ENCODE measurements at regions not wholly inside any gene's neighbourhood (a gene's known extent, or its start where the extent isn't known, plus 50 kb on each side); places are given as distances from the start of the nearest gene placed in this dataset.

- 71% methylated on average over 2 of the region's 2 CpGs for WGBS
- Histone ChIP-seq H3K4me3 (ENCODE audit: insufficient read depth in 1 of 2, low read depth in 1 of 2, low read length in 2 of 2) (no peak overlapping the region), H3K27me3 (ENCODE audit: control insufficient read depth in 1 of 2, insufficient read depth in 1 of 2, low read length in 2 of 2) (no peaks in the 10 kb centered on the region), H3K23ac (ENCODE audit: low read length in 2 of 2) (no peak overlapping the region), H3K79me1 (replicated peaks; ENCODE audit: low read length, poor library complexity, severe bottlenecking) (no peaks in the 10 kb centered on the region), H4K8ac (ENCODE audit: low read length) (no peak overlapping the region), H3K18ac (ENCODE audit: low read depth in 1 of 2, low read length in 2 of 2) (no peak overlapping the region), H3K36me3 (ENCODE audit: control insufficient read depth in 1 of 2, insufficient read depth in 2 of 2, low read depth in 1 of 2, low read length in 2 of 2) (no peaks in the 10 kb centered on the region), H2AK5ac (ENCODE audit: low read length, severe bottlenecking) (no peak overlapping the region), H2AFZ (ENCODE audit: low read depth, low read length) (no peak overlapping the region), H2BK12ac (ENCODE audit: low read length in 2 of 2) (no peak overlapping the region), H3K9ac (ENCODE audit: low read length) (no peak overlapping the region), H2BK15ac (ENCODE audit: low read depth, poor library complexity, severe bottlenecking) (no peak overlapping the region), H3K4ac (ENCODE audit: low read depth in 1 of 2, low read length in 2 of 2) (no peak overlapping the region), H3K9me3 (ENCODE audit: control insufficient read depth, low read length) (no peaks in the 10 kb centered on the region), H3K27ac (ENCODE audit: low read length, poor library complexity, severe bottlenecking) (no peak overlapping the region), H3K14ac (ENCODE audit: low read length in 2 of 2) (no peak overlapping the region), H3K4me2 (ENCODE audit: low read length, poor library complexity, severe bottlenecking) (no peak overlapping the region), H4K91ac (ENCODE audit: low read length) (no peak overlapping the region), H2BK120ac (ENCODE audit: low read depth, low read length) (no peak overlapping the region), H3K4me1 (ENCODE audit: control insufficient read depth, insufficient read depth, low read depth, low read length) (no peaks in the 10 kb centered on the region), H2BK5ac (ENCODE audit: low read depth, low read length, poor library complexity, severe bottlenecking) (no peak overlapping the region)
- DNase-seq = no peak
Measured at GRCh38 chr15:81768773-81769172, 277.0 kb downstream of the MEX3B start.

GRCh38 chr15:81766829-81767475 is 278.9 kb downstream of the MEX3B start:
- Histone ChIP-seq H4K8ac (ENCODE audit: low read length) (no peak overlapping the region), H2BK12ac (ENCODE audit: low read length in 2 of 2) (no peak overlapping the region), H3K27ac (ENCODE audit: low read length, poor library complexity, severe bottlenecking) (no peak overlapping the region), H3K9ac (ENCODE audit: low read length) (no peak overlapping the region), H3K4me2 (ENCODE audit: low read length, poor library complexity, severe bottlenecking) (no peak overlapping the region), H3K4ac (ENCODE audit: low read depth in 1 of 2, low read length in 2 of 2) (no peak overlapping the region), H3K36me3 (ENCODE audit: control insufficient read depth in 1 of 2, insufficient read depth in 2 of 2, low read depth in 1 of 2, low read length in 2 of 2) (no peaks in the 10 kb centered on the region), H2BK5ac (ENCODE audit: low read depth, low read length, poor library complexity, severe bottlenecking) (no peak overlapping the region), H3K18ac (ENCODE audit: low read depth in 1 of 2, low read length in 2 of 2) (no peak overlapping the region), H2AFZ (ENCODE audit: low read depth, low read length) (no peak overlapping the region), H2AK5ac (ENCODE audit: low read length, severe bottlenecking) (no peak overlapping the region), H3K79me1 (replicated peaks; ENCODE audit: low read length, poor library complexity, severe bottlenecking) (no peaks in the 10 kb centered on the region), H3K4me3 (ENCODE audit: insufficient read depth in 1 of 2, low read depth in 1 of 2, low read length in 2 of 2) (no peak overlapping the region), H3K14ac (ENCODE audit: low read length in 2 of 2) (no peak overlapping the region), H3K27me3 (ENCODE audit: control insufficient read depth in 1 of 2, insufficient read depth in 1 of 2, low read length in 2 of 2) (no peaks in the 10 kb centered on the region), H3K9me3 (ENCODE audit: control insufficient read depth, low read length) (no peaks in the 10 kb centered on the region), H4K91ac (ENCODE audit: low read length) (no peak overlapping the region), H3K23ac (ENCODE audit: low read length in 2 of 2) (no peak overlapping the region), H2BK15ac (ENCODE audit: low read depth, poor library complexity, severe bottlenecking) (no peak overlapping the region), H2BK120ac (ENCODE audit: low read depth, low read length) (no peak overlapping the region), H3K4me1 (ENCODE audit: control insufficient read depth, insufficient read depth, low read depth, low read length) (no peaks in the 10 kb centered on the region)
- no CpG with 5 or more reads among the region's 1 CpG for WGBS
- DNase-seq = no peak

GRCh38 chr15:81765816-81766215 is 280.0 kb downstream of the MEX3B start:
- H4K8ac ChIP-seq (ENCODE audit: low read length) = no peak overlapping the region
- H3K4me2 ChIP-seq (ENCODE audit: low read length, poor library complexity, severe bottlenecking) = no peak overlapping the region
- H2BK15ac ChIP-seq (ENCODE audit: low read depth, poor library complexity, severe bottlenecking) = no peak overlapping the region
- no peak overlapping the region for H3K9ac ChIP-seq (ENCODE audit: low read length)
- no peak overlapping the region for H4K91ac ChIP-seq (ENCODE audit: low read length)
- no peak overlapping the region for H2BK12ac ChIP-seq (ENCODE audit: low read length in 2 of 2)
- no peak overlapping the region for H2AK5ac ChIP-seq (ENCODE audit: low read length, severe bottlenecking)
- H3K79me1 ChIP-seq (replicated peaks; ENCODE audit: low read length, poor library complexity, severe bottlenecking) = no peaks in the 10 kb centered on the region
- H3K4me3 ChIP-seq (ENCODE audit: insufficient read depth in 1 of 2, low read depth in 1 of 2, low read length in 2 of 2) = no peak overlapping the region
- H2BK5ac ChIP-seq (ENCODE audit: low read depth, low read length, poor library complexity, severe bottlenecking) = no peak overlapping the region
- H3K4me1 ChIP-seq (ENCODE audit: control insufficient read depth, insufficient read depth, low read depth, low read length) = no peaks in the 10 kb centered on the region
- 76% methylated on average over 2 of the region's 2 CpGs for WGBS
- no peak overlapping the region for H2BK120ac ChIP-seq (ENCODE audit: low read depth, low read length)
- no peak overlapping the region for H3K4ac ChIP-seq (ENCODE audit: low read depth in 1 of 2, low read length in 2 of 2)
- no peaks in the 10 kb centered on the region for H3K9me3 ChIP-seq (ENCODE audit: control insufficient read depth, low read length)
- H3K18ac ChIP-seq (ENCODE audit: low read depth in 1 of 2, low read length in 2 of 2) = no peak overlapping the region
- H3K27ac ChIP-seq (ENCODE audit: low read length, poor library complexity, severe bottlenecking) = no peak overlapping the region
- H3K27me3 ChIP-seq (ENCODE audit: control insufficient read depth in 1 of 2, insufficient read depth in 1 of 2, low read length in 2 of 2) = no peaks in the 10 kb centered on the region
- no peak overlapping the region for H2AFZ ChIP-seq (ENCODE audit: low read depth, low read length)
- no peaks in the 10 kb centered on the region for H3K36me3 ChIP-seq (ENCODE audit: control insufficient read depth in 1 of 2, insufficient read depth in 2 of 2, low read depth in 1 of 2, low read length in 2 of 2)
- no peak overlapping the region for H3K23ac ChIP-seq (ENCODE audit: low read length in 2 of 2)
- no peak for DNase-seq
- no peak overlapping the region for H3K14ac ChIP-seq (ENCODE audit: low read length in 2 of 2)

GRCh38 chr15:81763304-81763703 is 282.5 kb downstream of the MEX3B start:
- Histone ChIP-seq H3K23ac (ENCODE audit: low read length in 2 of 2) (no peak overlapping the region), H3K27ac (ENCODE audit: low read length, poor library complexity, severe bottlenecking) (no peak overlapping the region), H2BK5ac (ENCODE audit: low read depth, low read length, poor library complexity, severe bottlenecking) (no peak overlapping the region), H2BK120ac (ENCODE audit: low read depth, low read length) (no peak overlapping the region), H4K91ac (ENCODE audit: low read length) (no peak overlapping the region), H3K4me2 (ENCODE audit: low read length, poor library complexity, severe bottlenecking) (no peak overlapping the region), H4K8ac (ENCODE audit: low read length) (no peak overlapping the region), H3K36me3 (ENCODE audit: control insufficient read depth in 1 of 2, insufficient read depth in 2 of 2, low read depth in 1 of 2, low read length in 2 of 2) (no peaks in the 10 kb centered on the region), H3K9ac (ENCODE audit: low read length) (no peak overlapping the region), H3K4me3 (ENCODE audit: insufficient read depth in 1 of 2, low read depth in 1 of 2, low read length in 2 of 2) (no peak overlapping the region), H2AFZ (ENCODE audit: low read depth, low read length) (no peak overlapping the region), H3K4ac (ENCODE audit: low read depth in 1 of 2, low read length in 2 of 2) (no peak overlapping the region), H3K27me3 (ENCODE audit: control insufficient read depth in 1 of 2, insufficient read depth in 1 of 2, low read length in 2 of 2) (no peaks in the 10 kb centered on the region), H3K14ac (ENCODE audit: low read length in 2 of 2) (no peak overlapping the region), H2BK12ac (ENCODE audit: low read length in 2 of 2) (no peak overlapping the region), H2AK5ac (ENCODE audit: low read length, severe bottlenecking) (no peak overlapping the region), H3K18ac (ENCODE audit: low read depth in 1 of 2, low read length in 2 of 2) (no peak overlapping the region), H3K4me1 (ENCODE audit: control insufficient read depth, insufficient read depth, low read depth, low read length) (no peaks in the 10 kb centered on the region), H3K9me3 (ENCODE audit: control insufficient read depth, low read length) (no peaks in the 10 kb centered on the region), H2BK15ac (ENCODE audit: low read depth, poor library complexity, severe bottlenecking) (no peak overlapping the region), H3K79me1 (replicated peaks; ENCODE audit: low read length, poor library complexity, severe bottlenecking) (no peaks in the 10 kb centered on the region)
- WGBS = 93% methylated on average over 1 of the region's 1 CpG
- no peak for DNase-seq
